GM12892 (cell line): ENCODE measurements at regions not wholly inside any gene's neighbourhood (a gene's known extent, or its start where the extent isn't known, plus 50 kb on each side); places are given as distances from the start of the nearest gene placed in this dataset.

ENCODE experiments used
- POLR2A ChIP-seq: IDR thresholded peaks from 2 replicates; pipeline ENCODE4 v1.6.1; 2011; ENCODE audit warnings: low read depth, low read length, control low read depth
- POLR2AphosphoS5 ChIP-seq: IDR thresholded peaks from 2 replicates; pipeline ENCODE4 v1.6.1; 2011; ENCODE audit warnings: low read depth, low read length, control low read depth
- TAF1 ChIP-seq: IDR thresholded peaks from 2 replicates; pipeline ENCODE4 v1.6.1; 2011; ENCODE audit warnings: low read depth, mild to moderate bottlenecking, control low read depth, low read length, borderline replicate concordance

DNA sequence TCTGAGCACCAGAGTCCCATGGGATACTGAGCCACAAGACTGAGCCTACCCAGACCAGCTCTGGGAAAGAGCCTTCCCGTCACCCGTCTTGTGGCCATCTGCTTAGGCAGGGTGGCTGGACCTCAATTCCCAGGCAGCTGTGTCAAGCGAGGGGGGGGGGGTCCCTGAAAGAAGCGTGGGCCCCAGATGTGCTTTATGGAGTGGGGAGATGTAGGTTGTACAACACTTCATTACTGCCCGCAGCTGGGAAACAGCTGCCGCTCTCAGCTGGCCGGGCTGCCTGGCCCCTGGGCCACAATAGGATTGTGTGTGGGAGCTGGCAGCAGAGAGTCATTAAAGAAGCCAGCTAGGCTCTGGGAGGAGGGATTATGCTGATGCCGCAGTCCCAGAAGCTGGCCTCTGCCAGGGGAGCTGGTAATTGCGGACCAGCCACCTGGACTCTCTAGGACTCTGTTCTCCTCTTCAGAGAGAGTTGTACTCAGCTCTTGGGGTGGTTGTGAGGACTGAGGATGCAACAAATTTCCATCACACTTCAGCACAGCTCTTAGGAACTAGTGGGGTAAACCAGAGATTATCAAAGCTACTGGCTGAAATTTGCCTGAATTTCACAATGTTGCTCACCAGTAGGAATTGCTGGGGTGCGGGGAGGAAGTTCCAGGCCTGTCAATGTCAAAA, 145.4 kb downstream of the GADD45G start:
- TF ChIP-seq POLR2A (no peak), TAF1 (no peak), POLR2AphosphoS5 (no peak)
